Stimulated activated CD8-positive, alpha-beta memory T cell treated with anti-CD3 and anti-CD28 coated beads, Interleukin-15, amount 100 ng/mL, for 48 hours (primary cell): ENCODE measurements at regions not wholly inside any gene's neighbourhood (a gene's known extent, or its start where the extent isn't known, plus 50 kb on each side); places are given as distances from the start of the nearest gene placed in this dataset.
"Not testable (repeated sequence)": the region's sequence is repeated elsewhere in the genome, so short reads cannot be mapped to it uniquely, and the experiment has no call there.

Experiments used
- DNase-seq, 2 donors: peaks; one replicate each; pipeline ENCODE4 v3.0.0-alpha.2; 2020; ENCODE audit warnings: low read depth in 2 of 2

DNA sequence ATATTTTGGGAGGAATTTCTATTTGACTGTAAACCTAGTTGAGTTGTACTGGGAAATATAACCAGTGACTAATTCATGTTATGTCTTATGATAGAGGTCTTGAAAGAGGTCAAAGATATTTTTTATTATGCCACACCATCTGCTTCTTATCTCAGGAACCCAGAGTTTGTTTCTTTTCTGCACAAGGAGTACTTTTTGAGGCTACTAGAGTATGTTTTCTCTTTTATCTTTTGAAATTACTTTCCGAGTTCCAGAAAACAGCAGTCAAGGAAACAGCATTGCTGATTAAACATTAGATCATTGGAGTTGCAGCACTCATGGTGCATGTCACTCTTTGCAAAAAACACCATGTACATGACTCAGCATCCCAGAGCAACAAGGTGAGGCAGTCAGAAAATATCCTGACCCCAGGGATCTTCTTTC lies 645.8 kb upstream of the NR2F2 start:
- no peak for DNase-seq

DNA sequence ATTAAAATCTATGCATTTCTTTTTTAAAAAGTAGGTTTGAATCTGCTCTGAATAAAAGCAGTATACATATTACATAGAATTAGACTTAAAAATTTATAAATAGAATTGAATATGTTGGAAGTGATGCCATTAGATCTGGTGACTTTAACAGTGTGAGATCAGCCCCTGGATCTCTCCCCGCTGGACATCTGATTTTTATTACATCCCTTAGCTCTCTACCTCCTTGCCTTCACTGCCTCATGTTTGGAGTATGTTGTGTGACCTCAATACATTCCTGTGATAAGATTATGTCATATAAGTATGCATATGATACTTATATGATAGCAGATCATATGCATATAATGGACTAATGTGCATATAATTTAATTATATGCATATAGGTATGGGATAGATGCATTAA lies 643.4 kb upstream of the NR2F2 start:
- no peak for DNase-seq

DNA sequence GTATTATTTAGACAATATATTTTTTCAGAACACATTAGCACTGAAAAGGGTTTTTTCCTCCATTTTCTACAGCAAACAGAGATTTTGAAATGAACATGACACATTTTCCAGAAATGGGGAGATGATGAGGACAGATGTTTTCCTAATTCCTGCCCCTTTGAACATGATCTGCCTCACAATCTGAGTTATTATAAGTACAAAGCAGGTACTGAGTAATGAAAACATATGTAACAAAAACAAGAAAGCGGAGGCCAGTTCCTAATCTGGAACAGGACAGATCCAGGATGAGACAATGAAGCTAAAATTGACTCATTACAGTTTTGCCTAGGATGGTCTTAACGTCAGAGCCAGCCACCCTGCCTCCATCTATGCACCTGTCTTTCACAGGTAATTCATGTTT lies 642.8 kb upstream of the NR2F2 start:
- no peak for DNase-seq

DNA sequence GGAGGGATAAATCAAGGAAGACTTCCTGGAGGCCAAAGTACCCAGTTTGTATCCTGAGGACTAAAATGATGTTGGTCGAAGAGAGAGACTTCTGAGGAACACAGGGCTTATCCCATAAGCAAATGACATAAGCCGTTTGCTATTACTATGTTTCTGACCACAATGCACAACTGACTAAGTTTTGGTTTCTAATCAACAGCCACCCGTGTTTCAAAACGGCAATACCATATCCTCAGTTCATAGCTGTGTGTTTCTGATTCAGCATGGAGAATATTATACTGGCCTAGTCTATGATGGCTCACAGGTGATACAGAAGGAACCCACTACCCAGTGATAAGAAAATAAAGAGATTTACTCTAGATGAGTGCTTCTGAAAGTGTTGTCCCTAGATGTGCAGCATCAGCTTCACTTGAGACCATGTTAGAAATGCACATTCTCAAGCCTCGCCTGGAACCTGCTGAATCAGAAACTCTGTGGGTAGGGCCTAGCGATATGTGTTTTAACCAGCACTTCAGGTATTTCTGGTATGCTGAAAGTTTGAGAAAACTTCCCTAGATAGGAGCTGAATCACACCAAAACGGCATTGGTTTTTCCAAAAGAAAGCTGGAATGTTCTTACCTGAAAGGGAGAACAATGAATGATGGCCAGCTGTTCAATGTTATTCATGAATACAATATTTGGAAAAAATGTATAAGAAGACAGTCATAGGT lies 639.7 kb upstream of the NR2F2 start:
- DNase-seq = no peak

DNA sequence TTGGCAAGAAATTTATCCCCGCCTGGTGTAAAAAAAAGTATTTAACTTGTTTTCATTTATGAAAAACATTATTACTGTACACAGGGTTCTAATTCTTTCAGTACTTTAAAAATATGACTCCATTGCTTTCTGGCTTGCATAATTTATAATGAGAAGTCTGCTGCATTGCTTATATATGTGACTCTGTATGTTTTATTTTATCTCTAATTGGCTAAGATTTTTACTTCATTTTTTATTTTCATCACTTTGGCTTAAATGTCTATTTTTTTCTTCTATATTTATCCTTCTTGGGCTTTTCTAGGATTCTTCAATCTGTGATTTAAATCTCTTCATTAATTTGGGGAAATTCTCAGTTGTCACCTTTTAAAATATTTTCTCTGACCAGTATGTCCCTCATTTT lies 636.6 kb upstream of the NR2F2 start:
- DNase-seq = no peak

DNA sequence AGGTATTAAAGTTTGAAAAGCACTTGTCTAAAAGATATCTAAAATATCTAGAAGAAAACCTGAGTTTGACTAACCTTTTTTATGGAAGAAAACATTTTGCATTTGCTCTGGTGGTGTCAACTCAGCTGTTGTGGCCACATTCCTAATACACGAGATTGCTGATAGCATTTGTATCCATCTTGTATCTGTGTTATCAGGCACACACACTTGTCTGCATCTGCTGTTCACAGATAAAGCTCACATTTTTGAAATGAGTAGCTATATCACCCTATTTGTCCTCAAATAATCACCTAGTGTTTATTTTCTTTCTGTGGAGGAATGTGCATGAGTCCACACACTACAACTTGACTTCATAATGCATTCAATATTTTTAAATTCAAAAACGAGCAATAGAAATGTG lies 632.3 kb upstream of the NR2F2 start:
- DNase-seq = no peak

DNA sequence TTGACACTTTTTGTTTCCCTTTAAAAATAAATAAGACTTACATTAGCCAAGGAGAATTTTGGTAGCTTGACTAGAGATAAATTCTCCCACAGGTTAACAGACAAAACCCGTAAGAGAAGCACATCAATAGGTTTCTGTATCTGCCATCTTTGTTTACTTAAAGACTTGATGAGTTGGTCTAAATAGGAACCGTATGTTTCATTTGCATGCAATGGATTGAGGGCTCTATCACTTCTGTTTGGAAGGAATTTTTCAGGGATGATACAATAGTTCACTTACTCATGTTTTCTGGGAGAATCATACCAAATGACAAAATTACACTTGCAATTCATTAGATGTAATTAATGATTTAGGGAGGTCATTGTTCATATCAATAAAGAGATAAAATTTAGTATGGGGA lies 631.5 kb upstream of the NR2F2 start:
- DNase-seq = no peak

DNA sequence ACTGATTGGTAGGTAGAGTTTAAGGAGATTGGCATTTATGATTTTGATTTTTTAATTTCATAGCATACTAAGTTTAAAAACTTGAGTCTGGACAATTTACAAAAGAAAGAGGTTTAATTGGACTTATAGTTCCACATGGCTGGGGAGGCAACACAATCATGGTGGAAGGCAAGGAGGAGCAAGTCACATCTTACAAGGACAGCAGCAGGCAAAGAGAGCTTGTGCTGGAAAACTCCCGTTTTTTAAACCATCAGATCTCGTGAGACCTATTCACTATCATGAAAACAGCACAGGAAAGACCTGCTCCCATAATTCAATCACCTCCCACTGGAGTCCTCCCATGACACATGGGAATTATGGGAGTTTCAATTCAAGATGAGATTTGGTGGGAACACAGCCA lies 630.9 kb upstream of the NR2F2 start:
- no peak for DNase-seq

DNA sequence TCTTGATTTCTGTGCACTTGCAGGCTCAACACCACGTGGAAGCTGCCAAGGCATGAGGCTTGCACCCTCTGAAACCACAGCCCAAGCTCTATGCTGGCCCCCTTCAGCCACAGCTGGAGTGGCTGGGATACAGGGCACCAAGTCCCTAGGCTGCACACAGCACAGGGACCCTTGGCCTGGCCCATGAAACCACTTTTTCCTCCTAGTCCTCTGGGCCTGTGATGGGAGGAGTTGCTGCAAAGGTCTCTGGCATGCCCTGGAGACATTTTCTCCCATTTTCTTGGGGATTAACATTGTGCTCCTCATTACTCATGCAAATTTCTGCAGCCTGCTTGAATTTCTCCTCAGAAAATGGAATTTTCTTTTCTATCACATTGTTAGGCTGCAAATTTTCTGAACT lies 629.8 kb upstream of the NR2F2 start:
- not testable (repeated sequence) for DNase-seq

DNA sequence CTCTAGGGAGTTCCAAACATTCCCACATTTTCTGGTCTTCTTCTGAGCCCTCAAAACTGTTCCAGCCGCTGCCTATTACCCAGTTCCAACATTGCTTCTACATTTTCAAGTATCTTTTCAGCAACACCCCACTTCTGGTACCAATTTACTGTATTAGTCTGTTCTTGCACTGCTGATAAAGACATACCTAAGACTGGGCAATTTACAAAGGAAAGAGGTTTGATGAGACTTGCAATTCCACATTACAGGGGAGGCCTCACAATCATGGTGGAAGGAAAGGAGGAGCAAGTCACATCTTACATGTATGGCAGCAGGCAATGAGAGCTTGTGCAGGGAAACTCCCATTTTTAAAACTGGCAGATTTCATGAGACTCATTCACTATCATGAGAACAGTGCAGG lies 629.1 kb upstream of the NR2F2 start:
- DNase-seq = no peak

DNA sequence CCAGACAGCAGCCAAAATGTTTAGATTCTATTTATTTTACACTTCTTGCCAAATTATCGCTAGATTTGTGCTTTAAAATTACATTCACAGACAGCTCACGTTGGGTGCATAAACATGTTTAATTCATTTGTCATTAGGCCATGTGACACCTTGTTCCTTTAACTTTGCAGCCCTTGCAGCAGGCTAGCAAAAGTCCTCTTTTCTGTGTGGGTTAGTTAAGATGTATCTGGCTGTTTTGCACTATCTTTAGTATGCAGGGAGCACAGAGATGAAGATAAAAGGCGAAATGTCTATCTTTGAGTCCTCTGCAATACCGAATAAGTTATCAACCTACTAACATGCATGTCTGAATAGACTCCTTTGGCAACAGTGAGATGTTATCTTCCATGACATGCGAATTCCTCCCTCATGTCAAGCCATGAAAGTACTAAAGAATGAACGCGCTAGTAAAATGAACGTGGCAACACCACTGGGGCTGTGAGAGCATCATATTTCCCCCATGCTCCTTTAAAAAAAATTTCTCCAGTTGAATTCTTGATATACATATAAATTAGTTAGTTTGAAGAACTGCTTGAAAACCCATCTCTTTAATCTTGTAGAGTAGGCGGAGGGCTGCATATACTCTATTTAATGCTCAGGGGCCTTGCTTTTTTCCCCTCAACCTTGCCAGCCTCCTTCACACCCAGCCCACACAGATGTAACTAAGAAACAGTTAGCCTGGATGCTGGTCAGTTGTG lies 620.4 kb upstream of the NR2F2 start:
- DNase-seq = no peak

DNA sequence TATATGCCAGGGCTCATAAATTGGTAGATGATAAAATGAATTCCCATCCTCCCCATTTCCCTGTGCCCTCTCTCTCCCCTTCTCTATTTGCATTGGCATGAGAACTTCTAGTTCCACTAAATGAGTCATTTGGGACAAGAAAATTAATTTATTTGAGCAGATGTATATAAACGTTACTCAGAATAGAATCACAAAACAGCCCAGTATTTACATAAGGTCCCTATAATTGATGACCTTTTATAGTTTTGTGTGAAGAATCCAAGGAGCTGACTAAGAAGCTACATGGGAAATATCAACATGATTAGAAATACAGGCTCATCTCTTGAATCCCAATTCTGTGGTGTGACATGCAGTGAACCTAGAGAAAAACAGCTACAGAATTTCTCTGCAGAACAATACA lies 617.7 kb upstream of the NR2F2 start:
- no peak for DNase-seq

DNA sequence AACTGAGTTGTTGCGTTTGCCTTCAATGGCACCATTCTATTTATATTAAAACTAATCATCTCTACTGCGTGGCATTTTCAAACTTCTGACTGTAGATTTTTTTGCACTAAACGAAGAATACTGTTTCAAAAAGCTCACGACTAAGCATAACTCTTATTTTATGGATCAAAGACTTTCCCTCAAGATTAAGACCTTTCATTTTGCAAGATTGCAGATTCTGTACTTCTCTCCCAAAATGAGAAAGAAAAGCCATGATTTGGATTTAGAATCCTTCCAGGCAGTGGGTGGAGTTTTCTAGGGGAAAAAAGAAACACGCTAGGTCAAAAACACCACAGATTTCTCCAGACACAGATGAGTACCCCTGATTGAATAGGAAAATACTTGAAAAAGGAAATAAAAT lies 617.2 kb upstream of the NR2F2 start:
- no peak for DNase-seq

DNA sequence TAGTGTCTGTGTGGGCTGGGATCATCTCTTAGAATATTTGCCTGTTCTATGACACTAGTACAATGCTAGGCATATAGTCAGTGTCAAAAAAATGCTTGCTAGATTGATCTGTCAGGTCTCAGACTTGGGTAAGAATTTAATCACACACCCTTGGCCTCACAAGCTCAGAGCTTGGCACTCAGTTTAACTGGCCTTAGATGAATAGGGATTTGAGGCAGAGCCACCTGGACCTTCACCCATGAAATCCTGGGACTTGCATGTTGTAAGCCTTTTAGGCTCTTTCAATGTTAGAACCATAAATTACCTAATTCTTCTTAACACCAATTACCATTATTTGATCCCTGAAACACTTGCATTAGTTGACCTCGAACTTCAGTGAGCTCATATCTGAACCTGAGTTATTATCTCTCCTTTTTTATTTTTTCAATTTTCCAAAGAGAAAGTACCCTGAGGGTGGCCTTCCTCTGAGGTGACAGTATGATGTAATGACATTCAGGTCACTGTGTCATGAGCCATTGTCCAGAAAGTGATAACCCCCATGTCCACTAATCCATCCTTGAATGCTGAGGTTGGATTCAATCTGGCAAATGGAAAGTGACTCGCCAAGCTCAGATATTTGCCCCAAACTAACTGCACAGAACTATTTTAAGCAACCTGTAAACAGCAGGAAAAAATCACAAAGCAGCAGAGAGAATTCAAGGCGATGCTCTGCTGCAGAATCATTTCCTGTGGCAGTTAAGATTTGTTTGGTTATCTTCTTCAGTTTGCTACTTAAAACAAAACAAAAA lies 615.2 kb upstream of the NR2F2 start:
- no peak for DNase-seq

DNA sequence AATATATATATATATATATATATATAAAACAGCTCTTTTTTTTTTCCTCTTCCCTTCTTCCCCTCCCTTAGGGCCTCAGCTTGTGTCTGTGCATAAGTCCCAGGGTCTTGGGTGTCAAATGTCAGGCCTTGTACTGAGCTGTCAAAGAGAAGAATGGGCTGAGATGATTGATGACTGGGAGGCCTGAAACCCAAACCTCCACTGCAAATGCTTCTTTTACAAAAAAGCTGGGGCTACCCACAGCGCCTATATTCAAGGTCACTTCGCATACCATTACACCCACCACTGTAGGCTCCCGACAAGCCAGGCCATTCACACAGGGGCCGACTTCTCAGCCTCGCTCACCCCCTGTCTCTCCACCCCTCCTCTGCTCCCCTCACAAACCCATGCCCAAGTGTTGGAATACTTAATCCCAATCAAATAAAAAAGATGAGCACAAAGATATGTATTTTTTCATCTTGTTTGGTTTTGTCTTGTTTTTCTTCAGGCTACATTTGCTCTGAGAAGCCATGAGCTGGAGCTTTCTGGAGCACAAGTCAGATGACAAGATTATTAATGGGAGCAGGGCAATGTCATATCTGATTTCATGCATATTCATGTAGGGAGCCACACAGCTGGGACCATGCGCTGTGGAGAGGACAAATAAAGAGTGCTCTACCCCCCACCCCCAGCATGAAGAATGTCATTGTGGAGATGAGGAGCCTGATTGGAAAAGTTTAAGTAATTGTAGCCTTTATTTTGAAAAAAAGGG lies 614.4 kb upstream of the NR2F2 start:
- no peak for DNase-seq

DNA sequence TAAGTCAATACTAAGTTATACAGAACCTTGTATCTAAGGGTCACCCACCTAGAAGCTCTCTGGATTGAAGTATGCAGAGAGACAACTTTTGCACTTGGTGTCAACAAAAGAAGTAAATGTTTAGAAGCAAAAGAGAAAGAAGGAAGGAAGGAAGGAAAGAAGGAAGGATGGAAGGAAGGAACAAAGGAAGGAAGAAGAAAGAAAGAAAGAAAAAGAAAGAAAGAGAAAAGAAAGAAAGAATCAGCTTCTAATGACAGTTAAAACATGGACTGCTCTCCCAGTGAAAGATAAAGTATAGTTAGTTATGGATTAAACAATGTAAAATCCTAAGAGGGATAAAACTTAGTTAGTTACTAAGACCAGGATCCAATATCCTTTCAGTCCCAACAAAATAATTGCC lies 613.8 kb upstream of the NR2F2 start:
- DNase-seq = no peak

DNA sequence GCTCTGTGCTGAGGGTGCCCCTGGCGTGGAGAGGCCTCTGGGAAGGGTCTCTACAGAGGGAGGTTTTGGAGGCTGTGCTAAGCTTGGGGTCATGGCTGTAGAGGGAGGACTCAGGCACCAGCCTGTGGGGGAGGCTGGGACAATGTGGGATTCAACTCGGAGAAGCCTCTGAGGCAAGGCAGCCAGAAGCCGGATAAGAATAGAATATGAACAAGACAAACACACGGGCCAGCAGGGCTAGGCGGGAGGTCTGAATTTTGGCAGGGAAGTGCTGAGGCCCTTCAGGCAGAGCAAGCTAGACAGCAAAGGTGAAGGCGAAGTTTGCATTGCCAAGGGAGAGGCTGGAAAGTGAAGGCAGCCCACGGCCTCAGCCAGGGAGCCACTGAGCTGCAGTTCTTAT lies 612.1 kb upstream of the NR2F2 start:
- DNase-seq = no peak

DNA sequence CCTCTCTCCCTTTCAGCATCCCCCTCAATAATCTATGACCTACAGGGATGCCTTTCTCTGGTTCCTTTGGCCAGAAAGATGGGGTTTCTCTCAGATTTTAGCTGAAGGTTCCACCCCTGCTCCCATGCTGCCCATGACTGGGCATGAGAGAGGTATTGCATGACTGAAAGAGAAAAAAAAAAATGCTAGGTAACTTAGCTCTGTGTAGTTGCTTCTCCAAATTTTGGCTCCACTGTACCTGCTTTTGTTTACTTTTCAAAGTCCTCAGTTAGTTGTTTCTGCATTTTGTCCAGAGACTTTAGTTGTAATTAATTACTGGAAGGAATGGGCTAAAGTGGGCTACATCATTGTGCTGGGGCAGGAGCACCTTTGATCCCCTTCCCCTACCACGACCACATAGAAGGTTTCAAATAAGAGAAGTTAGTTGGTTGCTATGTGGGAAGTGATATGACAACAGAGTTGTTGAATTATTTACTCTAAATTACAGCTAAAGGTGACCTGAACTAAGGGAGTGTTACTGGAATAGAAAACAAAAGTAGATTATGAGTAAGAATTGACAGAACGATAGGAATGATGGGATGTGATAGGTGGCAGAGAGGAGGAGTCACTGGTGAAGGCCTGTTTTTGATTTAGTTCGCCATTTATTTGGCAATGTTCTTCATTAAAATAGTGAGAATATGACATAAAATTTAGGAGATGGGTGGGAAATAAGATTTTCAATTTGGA lies 605.4 kb upstream of the NR2F2 start:
- DNase-seq = no peak

DNA sequence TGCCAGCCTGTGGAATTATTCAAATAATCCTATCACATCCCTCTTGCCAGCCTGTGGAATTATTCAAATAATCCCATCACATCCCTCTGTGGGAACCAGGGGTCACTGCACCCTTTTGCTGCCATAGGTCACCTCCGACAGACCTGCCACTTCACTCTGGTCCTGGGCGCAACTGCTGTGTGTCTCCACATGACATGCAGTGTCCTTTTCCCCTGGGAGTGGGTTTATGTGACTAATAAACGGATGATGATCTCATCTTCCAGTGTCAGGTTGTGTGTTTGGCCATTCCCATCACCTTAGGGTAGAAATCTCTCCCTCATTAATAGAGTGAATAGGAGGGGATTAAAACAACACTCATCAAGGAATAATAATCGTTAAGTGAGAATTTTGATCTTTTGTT lies 603.6 kb upstream of the NR2F2 start:
- no peak for DNase-seq

DNA sequence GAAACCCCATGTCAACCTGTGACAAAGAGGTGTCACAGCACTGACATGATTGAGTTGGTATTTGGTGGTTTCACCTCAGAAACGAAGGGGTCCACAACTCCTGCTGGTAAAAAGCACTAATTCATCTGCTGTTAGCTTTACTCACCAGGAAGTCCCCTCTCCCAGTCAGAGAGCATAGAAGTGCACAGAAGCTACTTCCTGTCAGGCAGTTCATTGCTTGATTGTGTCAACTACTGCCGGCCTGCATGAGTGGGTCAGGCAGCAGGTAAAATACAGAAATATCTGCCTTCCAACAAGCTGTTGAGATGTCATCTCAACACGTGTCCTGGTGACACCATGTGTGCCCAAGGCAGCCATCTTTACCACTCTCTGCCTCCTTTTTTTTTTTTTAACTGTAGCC lies 596.6 kb upstream of the NR2F2 start:
- DNase-seq = peak in 1 of 2 donors; percentile 0
